GM23248 (cell line): ENCODE measurements at regions not wholly inside any gene's neighbourhood (a gene's known extent, or its start where the extent isn't known, plus 50 kb on each side); places are given as distances from the start of the nearest gene placed in this dataset.

Experiments used
- DNase-seq: peaks from one replicate; pipeline ENCODE4 v3.0.0-alpha.2; 2015
- H2AFZ ChIP-seq: fragments of 200-600 bp; sonication (generic); 2 replicates; pipeline ENCODE4 v1.6.1; 2016; ENCODE audit warnings: antibody characterized with exemption
- H3F3A ChIP-seq: fragments of 200-600 bp; sonication (generic); 2 replicates; pipeline ENCODE4 v1.6.1; 2016; ENCODE audit warnings: mild to moderate bottlenecking, antibody characterized with exemption, mixed run types; ENCODE audit not compliant: insufficient read depth
- H3K27ac ChIP-seq: fragments of 200-600 bp; sonication (generic); 2 replicates; pipeline ENCODE4 v1.5.1; 2016; ENCODE audit warnings: mild to moderate bottlenecking
- H3K27me3 ChIP-seq: fragments of 200-600 bp; sonication (generic); replicated peaks from 2 replicates; pipeline ENCODE4 v1.6.1; 2016; ENCODE audit warnings: mild to moderate bottlenecking; ENCODE audit not compliant: insufficient read depth
- H3K36me3 ChIP-seq: fragments of 200-600 bp; sonication (generic); 2 replicates; pipeline ENCODE4 v1.6.1; 2016; ENCODE audit warnings: low read depth, mild to moderate bottlenecking
- H3K4me1 ChIP-seq: fragments of 200-600 bp; sonication (generic); 2 replicates; pipeline ENCODE4 v1.6.1; 2016; ENCODE audit warnings: mild to moderate bottlenecking; ENCODE audit not compliant: insufficient read depth
- H3K4me2 ChIP-seq: fragments of 200-600 bp; sonication (generic); one replicate; pipeline ENCODE4 v1.6.1; 2016; ENCODE audit warnings: mild to moderate bottlenecking; ENCODE audit not compliant: unreplicated experiment
- H3K4me3 ChIP-seq: fragments of 200-600 bp; sonication (generic); 2 replicates; pipeline ENCODE4 v1.5.1; 2016; ENCODE audit warnings: mild to moderate bottlenecking
- H3K79me2 ChIP-seq: fragments of 200-600 bp; sonication (generic); 2 replicates; pipeline ENCODE4 v1.6.1; 2016; ENCODE audit warnings: mild to moderate bottlenecking; ENCODE audit not compliant: insufficient read depth
- H3K9ac ChIP-seq: fragments of 200-600 bp; sonication (generic); 2 replicates; pipeline ENCODE4 v1.6.1; 2016; ENCODE audit warnings: mild to moderate bottlenecking
- H3K9me2 ChIP-seq: fragments of 200-600 bp; sonication (generic); 2 replicates; pipeline ENCODE4 v1.6.1; 2016; ENCODE audit warnings: mixed run types, mild to moderate bottlenecking, moderate library complexity; ENCODE audit not compliant: insufficient read depth
- H3K9me3 ChIP-seq: fragments of 200-600 bp; sonication (generic); one replicate; pipeline ENCODE4 v1.6.1; 2017; ENCODE audit warnings: low read depth
- H4K20me1 ChIP-seq: fragments of 200-600 bp; sonication (generic); 2 replicates; pipeline ENCODE4 v1.6.0; 2016; ENCODE audit not compliant: insufficient read depth
- EZH2 ChIP-seq: fragments of 200-600 bp; sonication (generic); IDR thresholded peaks from 2 replicates; pipeline ENCODE4 v1.6.1; 2018; ENCODE audit warnings: antibody characterized with exemption, mild to moderate bottlenecking; ENCODE audit not compliant: insufficient read depth, poor library complexity, severe bottlenecking
- EZH2phosphoT487 ChIP-seq: fragments of 200-600 bp; sonication (generic); IDR thresholded peaks from 2 replicates; pipeline ENCODE4 v1.6.1; 2018; ENCODE audit warnings: antibody characterized with exemption, moderate library complexity, mild to moderate bottlenecking, low read depth; ENCODE audit not compliant: insufficient read depth
- WGBS, 2 experiments: methylation state at CpG; one replicate each; pipeline ENCODE4 v1.1.6; 2015 to 2017; ENCODE audit warnings: low lambda C conversion rate in 2 of 2, low coverage in 1 of 2; ENCODE audit errors: missing lambda C conversion rate in 2 of 2; 5-methylcytosine and 5-hydroxymethylcytosine counted together
- in situ Hi-C: fragments of 300-500 bp; cut with MboI; formaldehyde crosslinking; loops from 2 replicates; pipeline ENCODE4 v1.15.0; 2020

GRCh38 chrY:15286572-15286971 is 762.2 kb downstream of the NLGN4Y start:
- H3K27me3 ChIP-seq: no peaks in the 10 kb centered on the region
- WGBS, 2 experiments: 27 to 44% methylated on average over 1 of the region's 1 CpG
- no peak overlapping the region for H3K27ac ChIP-seq
- no peaks in the 10 kb centered on the region for H3K36me3 ChIP-seq
- no peak overlapping the region for H2AFZ ChIP-seq
- TF ChIP-seq EZH2phosphoT487: no peak
- TF ChIP-seq EZH2: no peak
- no peaks in the 10 kb centered on the region for H3K4me1 ChIP-seq
- no peaks in the 10 kb centered on the region for H3K9me3 ChIP-seq
- H3F3A ChIP-seq: no peaks in the 10 kb centered on the region
- no peaks in the 10 kb centered on the region for H3K79me2 ChIP-seq
- H4K20me1 ChIP-seq: no peaks in the 10 kb centered on the region
- in situ Hi-C loops: no loop called here
- H3K9ac ChIP-seq: no peak overlapping the region
- no peak overlapping the region for H3K4me2 ChIP-seq
- H3K9me2 ChIP-seq: no peaks in the 10 kb centered on the region
- no peak for DNase-seq
- H3K4me3 ChIP-seq: no peak overlapping the region

DNA sequence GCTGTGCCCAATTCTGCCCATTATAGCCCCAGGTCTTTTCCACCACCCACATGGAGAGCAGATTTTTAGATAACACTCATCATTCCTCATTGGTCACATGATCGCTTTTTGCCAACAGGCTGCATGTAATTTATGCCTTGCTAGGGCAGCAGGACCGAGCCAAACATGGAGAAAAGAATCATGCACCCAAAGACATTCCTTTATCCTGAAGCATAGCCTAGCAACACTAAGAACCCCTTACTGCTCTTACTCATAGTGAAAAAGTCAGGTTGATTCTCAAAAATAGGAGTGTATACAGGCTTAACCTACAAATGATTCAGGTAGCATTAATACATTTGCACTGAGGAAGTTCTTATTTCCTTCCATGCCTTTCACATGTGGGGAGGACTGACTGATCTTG is 765.5 kb downstream of the NLGN4Y start:
- Histone ChIP-seq H3K4me3 (no peak overlapping the region), H3K4me2 (no peak overlapping the region), H3K9ac (no peak overlapping the region), H3F3A (no peaks in the 10 kb centered on the region), H3K9me2 (no peaks in the 10 kb centered on the region), H3K36me3 (no peaks in the 10 kb centered on the region), H3K27ac (no peak overlapping the region), H3K4me1 (no peaks in the 10 kb centered on the region), H3K27me3 (no peaks in the 10 kb centered on the region), H3K79me2 (no peaks in the 10 kb centered on the region), H4K20me1 (no peaks in the 10 kb centered on the region), H3K9me3 (no peaks in the 10 kb centered on the region), H2AFZ (no peak overlapping the region)
- TF ChIP-seq EZH2 (no peak), EZH2phosphoT487 (no peak)
- 32 to 50% methylated on average over 2 of the region's 2 CpGs for WGBS, 2 experiments
- no peak for DNase-seq
- in situ Hi-C loops: no loop called here

GRCh38 chrY:15292881-15293280 is 768.6 kb downstream of the NLGN4Y start:
- Histone ChIP-seq H3K9ac (no peak overlapping the region), H4K20me1 (no peaks in the 10 kb centered on the region), H3K27ac (no peak overlapping the region), H3K36me3 (no peaks in the 10 kb centered on the region), H3K79me2 (no peaks in the 10 kb centered on the region), H3K4me3 (no peak overlapping the region), H3K9me2 (no peaks in the 10 kb centered on the region), H3K9me3 (no peaks in the 10 kb centered on the region), H3K4me1 (no peaks in the 10 kb centered on the region), H3K4me2 (no peak overlapping the region), H3F3A (no peaks in the 10 kb centered on the region), H3K27me3 (no peaks in the 10 kb centered on the region), H2AFZ (no peak overlapping the region)
- TF ChIP-seq EZH2phosphoT487 (no peak), EZH2 (no peak)
- DNase-seq: no peak
- 57 to 60% methylated on average over 8 of the region's 8 CpGs for WGBS, 2 experiments
- in situ Hi-C loops: no loop called here

DNA sequence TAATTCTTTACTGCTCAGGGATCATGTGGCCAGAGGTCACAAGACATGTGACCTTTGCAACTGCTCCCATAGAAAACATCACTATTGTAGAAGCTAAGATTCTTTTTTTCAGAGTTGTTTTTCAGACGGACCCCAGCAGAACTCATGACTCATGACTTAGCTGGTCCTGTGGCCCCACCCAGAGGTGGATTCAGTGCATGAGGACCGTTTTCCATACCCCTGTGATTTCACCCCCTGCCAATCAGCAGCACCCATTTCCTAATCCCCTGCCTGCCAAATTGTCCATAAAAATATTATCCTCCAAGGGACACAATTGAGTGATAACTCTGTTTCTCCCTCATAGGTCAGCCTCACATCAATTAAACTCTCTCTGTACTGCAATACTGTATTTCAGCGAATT is 777.5 kb downstream of the NLGN4Y start:
- Histone ChIP-seq H3K4me2 (no peak overlapping the region), H3K4me1 (no peaks in the 10 kb centered on the region), H3K9ac (no peak overlapping the region), H3K4me3 (no peak overlapping the region), H3K9me3 (no peaks in the 10 kb centered on the region), H4K20me1 (no peaks in the 10 kb centered on the region), H3F3A (no peaks in the 10 kb centered on the region), H3K36me3 (no peaks in the 10 kb centered on the region), H2AFZ (no peak overlapping the region), H3K9me2 (no peaks in the 10 kb centered on the region), H3K79me2 (no peaks in the 10 kb centered on the region), H3K27ac (no peak overlapping the region), H3K27me3 (no peaks in the 10 kb centered on the region)
- no peak for TF ChIP-seq EZH2phosphoT487
- TF ChIP-seq EZH2: no peak
- in situ Hi-C loops: no loop called here
- no peak for DNase-seq
- 34 to 39% methylated on average over 3 of the region's 3 CpGs for WGBS, 2 experiments

DNA sequence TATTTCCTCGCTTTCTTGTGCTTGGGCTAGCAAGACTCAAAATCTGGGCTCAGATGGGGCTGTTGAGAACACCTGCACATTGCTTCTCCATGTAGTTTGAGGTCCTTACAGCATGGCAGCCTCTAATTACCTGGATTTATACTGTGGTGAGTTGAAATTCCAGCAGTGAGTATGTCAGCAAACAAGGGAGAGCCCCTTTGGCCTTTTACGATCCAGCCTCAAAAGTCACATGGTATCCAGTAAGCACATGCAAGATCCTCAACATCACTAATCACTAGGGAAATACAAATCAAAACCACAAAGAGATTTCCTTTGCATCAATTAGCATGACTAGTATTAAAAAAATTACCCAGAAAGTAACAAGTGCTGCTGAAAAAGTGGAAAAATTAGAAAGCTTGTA is 787.8 kb downstream of the NLGN4Y start:
- H2AFZ ChIP-seq: no peak overlapping the region
- H3K9ac ChIP-seq: no peak overlapping the region
- H4K20me1 ChIP-seq: no peaks in the 10 kb centered on the region
- no peak overlapping the region for H3K4me3 ChIP-seq
- no peak overlapping the region for H3K27ac ChIP-seq
- 35 to 38% methylated on average over 2 of the region's 2 CpGs for WGBS, 2 experiments
- H3F3A ChIP-seq: no peaks in the 10 kb centered on the region
- H3K27me3 ChIP-seq: no peaks in the 10 kb centered on the region
- no peaks in the 10 kb centered on the region for H3K9me2 ChIP-seq
- no peak for DNase-seq
- H3K4me1 ChIP-seq: no peaks in the 10 kb centered on the region
- no peaks in the 10 kb centered on the region for H3K9me3 ChIP-seq
- in situ Hi-C loops: no loop called here
- H3K36me3 ChIP-seq: no peaks in the 10 kb centered on the region
- TF ChIP-seq EZH2phosphoT487: no peak
- TF ChIP-seq EZH2: no peak
- H3K79me2 ChIP-seq: no peaks in the 10 kb centered on the region
- H3K4me2 ChIP-seq: no peak overlapping the region
